LNCaP clone FGC (cell line): ENCODE measurements at regions not wholly inside any gene's neighbourhood (a gene's known extent, or its start where the extent isn't known, plus 50 kb on each side); places are given as distances from the start of the nearest gene placed in this dataset.
"Not testable (repeated sequence)": the region's sequence is repeated elsewhere in the genome, so short reads cannot be mapped to it uniquely, and the experiment has no call there.

Experiments used
- DNase-seq: peaks from one replicate; pipeline ENCODE4 v3.0.0-alpha.2; 2011; ENCODE audit warnings: low read depth
- H3K4me3 ChIP-seq: 2 replicates; pipeline ENCODE4 v1.5.1; 2011; ENCODE audit warnings: mild to moderate bottlenecking, low read depth, low read length, control low read depth
- CTCF ChIP-seq: IDR thresholded peaks from 2 replicates; pipeline ENCODE4 v1.5.1; 2012; ENCODE audit warnings: mild to moderate bottlenecking; ENCODE audit not compliant: control insufficient read depth, insufficient read depth; ENCODE audit errors: extremely low read depth

DNA sequence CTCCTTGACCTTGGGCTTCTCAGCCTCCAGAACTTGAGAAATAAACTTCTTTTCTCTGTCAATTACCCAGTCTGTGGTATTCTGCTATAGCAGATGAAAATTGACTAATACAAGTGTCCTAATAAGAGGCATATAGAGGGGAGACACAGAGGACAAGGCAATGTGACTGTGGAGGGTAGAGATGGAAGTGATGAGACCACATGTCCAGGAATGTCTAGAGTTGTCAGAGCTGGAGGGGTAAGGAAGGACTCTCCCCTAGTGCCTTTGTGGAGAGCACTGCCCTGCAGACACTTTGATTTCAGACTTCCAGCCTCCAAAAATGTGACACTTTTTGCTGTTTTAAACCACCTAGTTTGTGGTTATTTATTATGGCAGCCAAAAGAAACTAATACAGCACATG is 74.4 kb downstream of the ACKR3 start:
- TF ChIP-seq CTCF, result no peak
- H3K4me3 ChIP-seq, result no peak overlapping the region
- DNase-seq, result no peak

DNA sequence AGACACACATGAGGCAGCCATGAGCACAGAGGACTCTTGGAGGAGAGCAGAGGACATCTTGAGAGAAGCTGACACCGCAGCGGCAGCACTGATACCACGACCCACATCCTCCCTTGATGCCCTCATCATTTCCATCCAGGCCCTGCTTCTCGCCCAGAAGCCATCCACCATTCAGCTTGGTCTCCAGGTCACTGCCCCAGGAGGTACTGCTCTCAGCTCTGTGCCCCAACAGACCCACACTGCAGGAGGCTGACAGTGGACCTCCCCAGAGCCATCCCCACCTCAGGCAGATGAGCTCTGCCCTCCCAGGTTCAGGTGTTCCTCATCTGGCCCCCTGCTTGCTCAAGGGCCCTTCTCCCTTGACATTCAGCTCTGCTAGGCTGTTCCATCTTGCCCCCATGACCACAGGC is 74.9 kb downstream of the ACKR3 start:
- TF ChIP-seq CTCF, result no peak
- DNase-seq, result no peak
- H3K4me3 ChIP-seq, result no peak overlapping the region

DNA sequence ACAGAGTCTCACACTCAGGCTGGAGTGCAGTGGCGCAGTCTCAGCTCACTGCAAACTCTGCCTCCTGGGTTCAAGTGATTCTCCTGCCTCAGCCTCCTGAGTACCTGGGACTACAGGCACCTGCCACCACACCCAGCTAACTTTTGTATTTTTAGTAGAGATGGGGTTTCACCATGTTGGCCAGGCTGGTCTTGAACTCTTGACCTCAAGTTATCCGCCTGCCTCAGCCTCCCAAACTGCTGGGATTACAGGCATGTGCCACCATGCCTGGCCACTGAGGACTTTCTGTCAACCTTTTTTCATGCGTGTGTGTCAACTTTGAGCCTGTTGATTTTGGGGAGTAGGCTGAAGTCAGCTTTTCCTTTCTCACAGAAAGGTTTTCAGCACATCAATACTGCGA is 75.5 kb downstream of the ACKR3 start:
- not testable (repeated sequence) for H3K4me3 ChIP-seq, DNase-seq

DNA sequence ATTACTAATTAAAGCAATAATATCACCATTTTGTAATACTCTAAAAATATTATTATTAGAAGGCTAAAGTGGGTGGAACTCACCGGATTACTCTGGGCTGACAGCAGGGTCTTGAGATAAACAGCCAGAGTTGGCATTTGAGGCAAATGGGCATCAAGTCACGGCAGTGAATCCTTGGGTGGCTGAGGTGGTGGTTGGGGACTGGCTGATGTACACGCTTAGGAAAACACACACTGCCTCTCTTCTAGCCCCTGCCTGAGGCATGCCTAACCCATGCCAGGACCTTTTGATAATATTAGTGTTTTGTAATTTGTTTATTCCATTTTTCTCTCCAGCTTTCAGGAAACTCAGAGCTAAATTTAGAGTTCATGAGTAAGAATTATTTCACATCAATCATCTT is 76.8 kb downstream of the ACKR3 start:
- DNase-seq, result no peak
- no peak for TF ChIP-seq CTCF
- H3K4me3 ChIP-seq, result no peak overlapping the region

DNA sequence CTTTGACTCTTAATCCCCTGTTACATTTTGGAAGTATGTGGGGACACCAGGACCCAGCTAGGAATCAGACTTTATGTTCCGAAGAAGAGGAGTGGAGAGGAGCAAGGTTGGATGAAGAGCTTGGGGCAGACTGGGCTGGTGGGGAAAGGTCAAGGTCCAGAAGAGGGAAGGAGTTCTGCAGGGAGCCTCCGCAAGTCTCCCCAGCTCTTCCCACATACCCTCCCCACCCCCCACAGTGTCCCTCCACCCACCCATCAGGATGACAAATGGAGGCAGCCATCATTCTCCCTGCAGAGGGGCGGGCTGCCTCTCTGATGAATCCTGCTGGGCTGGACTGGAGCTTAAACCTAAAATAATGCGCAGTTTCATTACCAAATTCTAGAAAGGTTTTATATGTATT is 77.2 kb downstream of the ACKR3 start:
- no peak for DNase-seq
- TF ChIP-seq CTCF, result no peak

GRCh38 chr2:236647621-236648020 is 78.0 kb downstream of the ACKR3 start:
- TF ChIP-seq CTCF, result no peak
- no peak overlapping the region for H3K4me3 ChIP-seq
- DNase-seq, result no peak

More for the DNA sequence above, 77.2 kb downstream of the ACKR3 start:
- H3K4me3 ChIP-seq, result no peak overlapping the region

GRCh38 chr2:236653863-236654262 is 84.2 kb downstream of the ACKR3 start:
- no peak for TF ChIP-seq CTCF
- no peak for DNase-seq
- no peak overlapping the region for H3K4me3 ChIP-seq

DNA sequence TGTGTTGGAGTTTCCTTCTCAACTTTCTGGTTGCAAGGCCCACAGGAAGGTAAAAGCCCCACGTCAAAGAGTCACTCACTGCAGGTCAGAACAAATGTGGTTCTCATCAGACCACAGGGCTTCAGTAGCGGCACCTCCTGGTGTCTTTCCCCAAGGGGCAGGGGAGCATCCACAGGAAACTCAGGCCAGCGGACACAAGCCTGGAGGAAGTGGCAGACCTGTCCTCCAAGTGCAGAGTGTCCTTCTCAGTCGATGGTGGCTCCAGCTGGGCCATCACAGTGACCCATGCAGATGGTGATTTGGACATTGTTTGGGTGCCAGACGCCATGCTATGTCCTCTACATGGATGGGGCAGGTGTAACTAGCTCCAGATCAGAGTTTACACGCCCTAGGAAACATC is 84.9 kb downstream of the ACKR3 start:
- H3K4me3 ChIP-seq, result no peak overlapping the region
- DNase-seq, result no peak
- no peak for TF ChIP-seq CTCF
